Fibroblast of lung (primary cell): ENCODE measurements at regions not wholly inside any gene's neighbourhood (a gene's known extent, or its start where the extent isn't known, plus 50 kb on each side); places are given as distances from the start of the nearest gene placed in this dataset.

Experiments
- DNase-seq, 2 donors: peaks; one replicate each; pipeline versions ENCODE4 v3.0.0 to v3.0.0-alpha.2; 2010; ENCODE audit warnings: low read depth in 2 of 2
- H2AFZ ChIP-seq: 2 replicates; pipeline ENCODE4 v1.5.1; 2012; ENCODE audit warnings: low read length, control low read depth, inconsistent platforms
- H3K27ac ChIP-seq: 2 replicates; pipeline ENCODE4 v1.5.1; 2011; ENCODE audit warnings: low read length, control low read depth; ENCODE audit not compliant: insufficient read depth
- H3K27me3 ChIP-seq: 2 replicates; pipeline ENCODE4 v1.5.1; 2011; ENCODE audit warnings: mild to moderate bottlenecking, low read length; ENCODE audit not compliant: control insufficient read depth, insufficient read depth
- H3K36me3 ChIP-seq: 2 replicates; pipeline ENCODE4 v1.5.1; 2011; ENCODE audit warnings: low read length; ENCODE audit not compliant: control insufficient read depth, insufficient read depth
- H3K4me1 ChIP-seq: 2 replicates; pipeline ENCODE4 v1.5.1; 2011; ENCODE audit warnings: low read length; ENCODE audit not compliant: control insufficient read depth, insufficient read depth; ENCODE audit errors: extremely low read depth
- H3K4me2 ChIP-seq: 2 replicates; pipeline ENCODE4 v1.5.1; 2011; ENCODE audit warnings: low read length, control low read depth; ENCODE audit not compliant: insufficient read depth; ENCODE audit errors: extremely low read depth
- H3K4me3 ChIP-seq, 4 experiments: fragments of 200-600 bp in 1 of 4; sonication (generic) in 1 of 4; replicated peaks in 1 of 4; 2 replicates each; pipeline ENCODE4 v1.5.1; 2011 to 2016; ENCODE audit warnings: low read length in 4 of 4, low read depth in 3 of 4, mild to moderate bottlenecking in 3 of 4, control low read depth in 2 of 4, inconsistent platforms in 1 of 4, mixed read lengths in 1 of 4; ENCODE audit not compliant: insufficient read depth in 1 of 4; ENCODE audit errors: control extremely low read depth in 1 of 4
- H3K79me2 ChIP-seq: 2 replicates; pipeline ENCODE4 v1.5.1; 2012; ENCODE audit warnings: mild to moderate bottlenecking, low read length, inconsistent platforms; ENCODE audit not compliant: control insufficient read depth, insufficient read depth
- H3K9ac ChIP-seq: 2 replicates; pipeline ENCODE4 v1.5.1; 2011; ENCODE audit warnings: mild to moderate bottlenecking, low read length, control low read depth; ENCODE audit not compliant: insufficient read depth
- H3K9me3 ChIP-seq: 2 replicates; pipeline ENCODE4 v1.5.1; 2012; ENCODE audit warnings: low read depth, low read length; ENCODE audit not compliant: control insufficient read depth, insufficient read depth
- H4K20me1 ChIP-seq: 2 replicates; pipeline ENCODE4 v1.5.1; 2011; ENCODE audit warnings: low read length; ENCODE audit not compliant: control insufficient read depth, insufficient read depth; ENCODE audit errors: extremely low read depth
- CTCF ChIP-seq, 2 donors: IDR thresholded peaks in 1 of 2; conservative IDR thresholded peaks in 1 of 2; 1 replicate in 1 of 2; 2 replicates in 1 of 2; pipeline ENCODE4 v1.5.1; 2011 to 2012; ENCODE audit warnings: low read length in 2 of 2, control low read depth in 1 of 2, inconsistent platforms in 1 of 2, low read depth in 1 of 2, mild to moderate bottlenecking in 1 of 2
- EZH2 ChIP-seq: IDR thresholded peaks from 2 replicates; pipeline ENCODE4 v1.5.1; 2012; ENCODE audit warnings: low read length, control low read depth, mild to moderate bottlenecking; ENCODE audit errors: missing control alignments

GRCh38 chr21:39048064-39048463, 135.2 kb downstream of the PSMG1 start:
- Histone ChIP-seq H3K4me2 (no peak overlapping the region), H2AFZ (no peak overlapping the region), H3K4me3 (no peak overlapping the region), H3K79me2 (no peaks in the 10 kb centered on the region), H3K9ac (no peak overlapping the region), H3K9me3 (no peaks in the 10 kb centered on the region), H3K27me3 (no peaks in the 10 kb centered on the region), H3K27ac (no peak overlapping the region), H3K36me3 (no peaks in the 10 kb centered on the region), H4K20me1 (no peaks in the 10 kb centered on the region), H3K4me1 (peaks cover 4% of the 10 kb centered on the region)
- TF ChIP-seq CTCF (conservative IDR thresholded peaks at IDR 0.05 in 1 of 2, IDR thresholded peaks at IDR 0.05 in 1 of 2; ENCODE audit: low read depth in 1 of 2, low read length in 2 of 2) (no peak), EZH2 (no peak)
- DNase-seq = peak; percentile 38 to 66

- Histone ChIP-seq H3K4me2 (no peak overlapping the region), H3K9ac (no peak overlapping the region), H4K20me1 (no peaks in the 10 kb centered on the region), H3K4me3 (no peak overlapping the region), H3K27me3 (no peaks in the 10 kb centered on the region), H3K36me3 (no peaks in the 10 kb centered on the region), H3K4me1 (peaks cover 4% of the 10 kb centered on the region), H2AFZ (no peak overlapping the region), H3K79me2 (no peaks in the 10 kb centered on the region), H3K27ac (no peak overlapping the region), H3K9me3 (no peaks in the 10 kb centered on the region)
- TF ChIP-seq CTCF (conservative IDR thresholded peaks at IDR 0.05 in 1 of 2, IDR thresholded peaks at IDR 0.05 in 1 of 2; ENCODE audit: low read depth in 1 of 2, low read length in 2 of 2) (no peak), EZH2 (no peak)
- DNase-seq = no peak
Measured at GRCh38 chr21:39047046-39047445, 136.2 kb downstream of the PSMG1 start.

GRCh38 chr21:39046236-39046916, 136.9 kb downstream of the PSMG1 start:
- TF ChIP-seq EZH2 (no peak), CTCF (conservative IDR thresholded peaks at IDR 0.05 in 1 of 2, IDR thresholded peaks at IDR 0.05 in 1 of 2; ENCODE audit: low read depth in 1 of 2, low read length in 2 of 2) (no peak)
- H3K79me2 ChIP-seq = no peaks in the 10 kb centered on the region
- no peak overlapping the region for H3K9ac ChIP-seq
- H3K4me1 ChIP-seq = peaks cover under 1% of the 10 kb centered on the region
- H3K4me3 ChIP-seq = no peak overlapping the region
- H4K20me1 ChIP-seq = no peaks in the 10 kb centered on the region
- DNase-seq = no peak
- no peak overlapping the region for H2AFZ ChIP-seq
- H3K36me3 ChIP-seq = no peaks in the 10 kb centered on the region
- no peak overlapping the region for H3K27ac ChIP-seq
- no peaks in the 10 kb centered on the region for H3K9me3 ChIP-seq
- no peak overlapping the region for H3K4me2 ChIP-seq
- no peaks in the 10 kb centered on the region for H3K27me3 ChIP-seq
